Stomach (tissue), 4 donors: ENCODE measurements at regions not wholly inside any gene's neighbourhood (a gene's known extent, or its start where the extent isn't known, plus 50 kb on each side); places are given as distances from the start of the nearest gene placed in this dataset.

ENCODE experiments used
- EP300 ChIP-seq: sonication (generic); formaldehyde crosslinking; IDR thresholded peaks from one replicate; pipeline ENCODE4 v1.6.1; 2017; ENCODE audit warnings: antibody characterized with exemption
- POLR2A ChIP-seq, 4 donors: fragments of 450-650 bp; IDR thresholded peaks; one replicate each; pipeline ENCODE4 v1.6.1; 2016; ENCODE audit warnings: antibody characterized with exemption in 4 of 4, control low read depth in 2 of 4, mild to moderate bottlenecking in 1 of 4, moderate library complexity in 1 of 4
- POLR2AphosphoS5 ChIP-seq, 3 donors: sonication (generic); formaldehyde crosslinking; IDR thresholded peaks; one replicate each; pipeline ENCODE4 v1.6.1; 2016; ENCODE audit warnings: antibody characterized with exemption in 3 of 3
- TF ChIP-seq, protein P1 (sequence below), 7 experiments: fragments of 450-650 bp in 4 of 7; fragments of 200-600 bp in 3 of 7; sonication (generic) in 3 of 7; IDR thresholded peaks; one replicate each; pipeline ENCODE4 v1.5.1; 2016 to 2019; ENCODE audit warnings: antibody characterized with exemption in 7 of 7, control low read depth in 2 of 7, mild to moderate bottlenecking in 1 of 7

DNA sequence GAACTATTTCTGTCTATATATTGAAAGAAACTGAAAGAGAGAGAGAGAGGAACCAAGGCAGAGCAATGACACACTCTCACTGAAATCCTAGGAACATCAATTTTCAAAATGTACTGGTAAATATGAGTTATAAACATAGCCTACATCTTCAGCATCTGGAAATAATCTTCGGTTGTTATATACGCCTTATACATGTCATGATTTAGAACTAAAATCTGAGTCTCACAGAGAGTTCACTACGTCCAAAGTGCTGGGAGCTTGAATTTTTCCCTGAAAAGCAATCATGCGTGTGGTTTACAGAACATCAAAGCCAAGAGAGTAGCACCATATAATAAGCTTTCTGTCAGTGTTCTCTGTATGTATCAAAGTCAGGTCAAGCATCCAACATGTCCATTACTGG, 420.0 kb upstream of the CBLB start:
- no peak for TF ChIP-seq POLR2A (IDR thresholded peaks at IDR 0.05)
- TF ChIP-seq, protein P1, sequence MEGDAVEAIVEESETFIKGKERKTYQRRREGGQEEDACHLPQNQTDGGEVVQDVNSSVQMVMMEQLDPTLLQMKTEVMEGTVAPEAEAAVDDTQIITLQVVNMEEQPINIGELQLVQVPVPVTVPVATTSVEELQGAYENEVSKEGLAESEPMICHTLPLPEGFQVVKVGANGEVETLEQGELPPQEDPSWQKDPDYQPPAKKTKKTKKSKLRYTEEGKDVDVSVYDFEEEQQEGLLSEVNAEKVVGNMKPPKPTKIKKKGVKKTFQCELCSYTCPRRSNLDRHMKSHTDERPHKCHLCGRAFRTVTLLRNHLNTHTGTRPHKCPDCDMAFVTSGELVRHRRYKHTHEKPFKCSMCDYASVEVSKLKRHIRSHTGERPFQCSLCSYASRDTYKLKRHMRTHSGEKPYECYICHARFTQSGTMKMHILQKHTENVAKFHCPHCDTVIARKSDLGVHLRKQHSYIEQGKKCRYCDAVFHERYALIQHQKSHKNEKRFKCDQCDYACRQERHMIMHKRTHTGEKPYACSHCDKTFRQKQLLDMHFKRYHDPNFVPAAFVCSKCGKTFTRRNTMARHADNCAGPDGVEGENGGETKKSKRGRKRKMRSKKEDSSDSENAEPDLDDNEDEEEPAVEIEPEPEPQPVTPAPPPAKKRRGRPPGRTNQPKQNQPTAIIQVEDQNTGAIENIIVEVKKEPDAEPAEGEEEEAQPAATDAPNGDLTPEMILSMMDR (IDR thresholded peaks at IDR 0.05): no peak
- TF ChIP-seq POLR2AphosphoS5 (IDR thresholded peaks at IDR 0.05): no peak
- TF ChIP-seq EP300: no peak
